Gastrocnemius medialis (tissue), 4 donors: ENCODE measurements at regions not wholly inside any gene's neighbourhood (a gene's known extent, or its start where the extent isn't known, plus 50 kb on each side); places are given as distances from the start of the nearest gene placed in this dataset.

ENCODE experiments used
- ATAC-seq, 2 donors: fragments of 150-250 bp; one replicate each; pipeline ENCODE4 v1.9.1; 2016
- DNase-seq, 2 donors: peaks; one replicate each; pipeline ENCODE4 v3.0.0-alpha.2; 2019
- H3K27ac ChIP-seq, 4 donors: fragments of 200-600 bp; sonication (generic); 1 replicate in 1 of 4; 2 replicates in 3 of 4; pipeline ENCODE4 v1.5.1; 2016 to 2018; ENCODE audit warnings: mild to moderate bottlenecking in 2 of 4, moderate library complexity in 1 of 4
- H3K27me3 ChIP-seq, 3 donors: fragments of 200-600 bp; sonication (generic) in 2 of 3; 1 replicate in 1 of 3; 2 replicates in 2 of 3; pipeline versions ENCODE4 v1.5.1 to v1.6.0; 2016 to 2019; ENCODE audit warnings: mild to moderate bottlenecking in 1 of 3, moderate library complexity in 1 of 3
- H3K36me3 ChIP-seq, 2 donors: fragments of 200-600 bp; sonication (generic) in 1 of 2; one replicate each; pipeline ENCODE4 v1.5.1; 2017 to 2018
- H3K4me1 ChIP-seq, 2 donors: fragments of 200-600 bp; sonication (generic) in 1 of 2; one replicate each; pipeline ENCODE4 v1.5.1; 2016 to 2017; ENCODE audit warnings: mild to moderate bottlenecking in 2 of 2
- H3K4me3 ChIP-seq, 4 donors: fragments of 200-600 bp; sonication (generic) in 3 of 4; 1 replicate in 1 of 4; 2 replicates in 3 of 4; pipeline ENCODE4 v1.5.1; 2016 to 2019; ENCODE audit warnings: mild to moderate bottlenecking in 2 of 4
- H3K9me3 ChIP-seq, 3 donors: fragments of 200-600 bp; sonication (generic) in 2 of 3; 1 replicate in 1 of 3; 2 replicates in 2 of 3; pipeline ENCODE4 v1.5.1; 2016 to 2019
- CTCF ChIP-seq, 5 experiments: fragments of 450-650 bp in 3 of 5; fragments of 200-600 bp in 2 of 5; sonication (generic) in 2 of 5; IDR thresholded peaks in 4 of 5; conservative IDR thresholded peaks in 1 of 5; 1 replicate in 4 of 5; 2 replicates in 1 of 5; pipeline ENCODE4 v1.5.1; 2016 to 2019; ENCODE audit warnings: antibody characterized with exemption in 5 of 5, mild to moderate bottlenecking in 3 of 5, moderate library complexity in 3 of 5
- POLR2A ChIP-seq, 2 donors: fragments of 450-650 bp; IDR thresholded peaks; one replicate each; pipeline ENCODE4 v1.6.1; 2017; ENCODE audit warnings: antibody characterized with exemption in 2 of 2, mild to moderate bottlenecking in 2 of 2, moderate library complexity in 2 of 2
- in situ Hi-C, 4 donors: fragments of 200-750 bp; cut with MboI; loops; one replicate each; pipeline versions ENCODE4 v1.15.0 to v1.8.0; 2017; ENCODE audit warnings: low sequenced_read_pairs in 4 of 4
- intact Hi-C: fragments of 100-400 bp; cut with DNase I; formaldehyde crosslinking; loops from one replicate; pipeline ENCODE4 v1.15.1; 2023; ENCODE audit warnings: low total_unique reads

GRCh38 chr22:22823131-22823810, 64.3 kb upstream of the IGLL5 start:
- Histone ChIP-seq H3K4me1 (no peaks in the 10 kb centered on the region), H3K27ac (no peak overlapping the region), H3K36me3 (no peaks in the 10 kb centered on the region), H3K9me3 (no peaks in the 10 kb centered on the region), H3K27me3 (no peaks in the 10 kb centered on the region), H3K4me3 (no peak overlapping the region)
- intact Hi-C loops: no loop called here
- no peak for ATAC-seq
- in situ Hi-C loops: no loop called here
- TF ChIP-seq CTCF (IDR thresholded peaks at IDR 0.05 in 4 of 5, conservative IDR thresholded peaks at IDR 0.05 in 1 of 5) (no peak), POLR2A (IDR thresholded peaks at IDR 0.05) (no peak)
- DNase-seq: no peak

DNA sequence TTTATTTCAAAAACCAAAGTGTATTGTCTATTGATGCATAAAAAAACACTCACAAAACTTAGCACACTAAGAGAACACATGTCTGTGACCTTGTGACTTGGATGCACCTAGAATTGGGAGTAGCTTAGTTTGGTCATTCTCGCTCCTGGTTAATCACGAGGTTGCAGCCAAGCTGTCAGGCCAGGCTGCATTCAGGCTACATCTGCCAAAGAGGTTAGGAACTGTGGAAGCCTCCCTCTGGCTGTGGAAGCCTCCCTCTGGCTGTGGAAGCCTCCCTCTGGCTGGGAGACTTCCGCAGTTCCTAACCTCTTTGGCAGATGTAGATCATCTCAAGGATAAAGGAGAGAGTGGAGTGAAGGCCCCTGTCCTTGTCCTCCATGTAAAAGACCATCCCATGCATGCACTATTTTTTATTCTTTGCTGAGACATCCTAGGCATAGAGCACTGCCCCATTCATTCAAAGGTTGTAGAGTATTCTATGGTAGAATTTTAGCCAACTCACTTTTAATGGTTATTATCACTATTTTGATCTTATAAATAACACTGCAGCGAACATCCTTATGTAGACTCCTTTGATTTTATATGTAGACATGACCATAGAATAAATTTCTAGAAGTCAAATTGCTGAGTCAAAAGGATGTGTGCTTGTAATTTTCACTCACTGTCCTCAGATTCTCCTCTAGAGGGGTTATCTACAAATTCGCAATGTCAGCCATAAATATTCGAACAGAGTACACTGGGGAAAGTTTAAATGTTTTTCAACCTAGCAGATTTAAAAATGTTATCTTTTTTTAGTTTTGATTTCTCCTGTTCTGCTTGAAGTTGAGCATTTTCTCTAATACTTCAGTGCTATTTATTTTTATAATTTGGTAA, 63.0 kb upstream of the IGLL5 start:
- H3K9me3 ChIP-seq: no peaks in the 10 kb centered on the region
- TF ChIP-seq POLR2A (IDR thresholded peaks at IDR 0.05) (no peak), CTCF (IDR thresholded peaks at IDR 0.05 in 4 of 5, conservative IDR thresholded peaks at IDR 0.05 in 1 of 5) (no peak)
- in situ Hi-C loops (loop anchor here in 1 of 4 donors (25.0 kb wide), 1 partner anchor 313 kb away; the partner anchor contains the start of genes RAB36 and RSPH14), intact Hi-C loops (no loop called here)
- H3K27me3 ChIP-seq: no peaks in the 10 kb centered on the region
- DNase-seq (no peak), ATAC-seq (no peak)
- no peaks in the 10 kb centered on the region for H3K36me3 ChIP-seq
- no peak overlapping the region for H3K4me3 ChIP-seq
- H3K4me1 ChIP-seq: no peaks in the 10 kb centered on the region
- H3K27ac ChIP-seq: no peak overlapping the region

- no peaks in the 10 kb centered on the region for H3K4me1 ChIP-seq
- ATAC-seq: no peak
- no peaks in the 10 kb centered on the region for H3K36me3 ChIP-seq
- H3K9me3 ChIP-seq: no peaks in the 10 kb centered on the region
- TF ChIP-seq POLR2A (IDR thresholded peaks at IDR 0.05) (no peak), CTCF (IDR thresholded peaks at IDR 0.05 in 4 of 5, conservative IDR thresholded peaks at IDR 0.05 in 1 of 5) (no peak)
- in situ Hi-C loops: loop anchor here in 1 of 4 donors (25.0 kb wide), 1 partner anchor 312 kb away; the partner anchor contains the start of genes RAB36 and RSPH14
- no peaks in the 10 kb centered on the region for H3K27me3 ChIP-seq
- no peak overlapping the region for H3K4me3 ChIP-seq
- H3K27ac ChIP-seq: no peak overlapping the region
- no peak for DNase-seq
- intact Hi-C loops: no loop called here
These were observed 62.4 kb upstream of the IGLL5 start for GRCh38 chr22:22825213-22825593.

- Histone ChIP-seq H3K9me3 (no peaks in the 10 kb centered on the region), H3K36me3 (no peaks in the 10 kb centered on the region), H3K4me1 (no peaks in the 10 kb centered on the region), H3K27me3 (no peaks in the 10 kb centered on the region), H3K27ac (no peak overlapping the region), H3K4me3 (no peak overlapping the region)
- TF ChIP-seq CTCF (IDR thresholded peaks at IDR 0.05 in 4 of 5, conservative IDR thresholded peaks at IDR 0.05 in 1 of 5): no peak
- no peak for TF ChIP-seq POLR2A (IDR thresholded peaks at IDR 0.05)
- in situ Hi-C loops: loop anchor here in 1 of 4 donors (25.0 kb wide), 1 partner anchor 310 kb away; the partner anchor contains the start of genes RAB36 and RSPH14
- intact Hi-C loops: no loop called here
- no peak for ATAC-seq
- no peak for DNase-seq
These were observed 60.3 kb upstream of the IGLL5 start for GRCh38 chr22:22827187-22827939.
